ENCODE measurements at regions not wholly inside any gene's neighbourhood (a gene's known extent, or its start where the extent isn't known, plus 50 kb on each side); places are given as distances from the start of the nearest gene placed in this dataset.

GRCh38 chr7:46989247-46989646, 592.7 kb downstream of the TNS3 start:
- Histone ChIP-seq H3K9me3 (no peaks in the 10 kb centered on the region), H3K4me3 (no peak overlapping the region), H3K4me1 (no peaks in the 10 kb centered on the region), H3K27ac (no peak overlapping the region), H3K27me3 (no peaks in the 10 kb centered on the region), H3K36me3 (no peaks in the 10 kb centered on the region)
- no peak for DNase-seq (ENCODE audit: low spot score in 2 of 2)
- TF ChIP-seq CTCF (IDR thresholded peaks at IDR 0.05) (no peak), POLR2A (IDR thresholded peaks at IDR 0.05) (no peak), EP300 (IDR thresholded peaks at IDR 0.05) (no peak)

- WGBS, 2 donors = 85 to 91% methylated on average over 8 of the region's 8 CpGs
- H3K27ac ChIP-seq = no peak overlapping the region
- TF ChIP-seq EP300 (IDR thresholded peaks at IDR 0.05) (no peak), POLR2A (IDR thresholded peaks at IDR 0.05) (no peak), CTCF (IDR thresholded peaks at IDR 0.05) (no peak)
- no peaks in the 10 kb centered on the region for H3K27me3 ChIP-seq
- H3K4me3 ChIP-seq = no peak overlapping the region
- H3K36me3 ChIP-seq = no peaks in the 10 kb centered on the region
- H3K9me3 ChIP-seq = no peaks in the 10 kb centered on the region
- DNase-seq (ENCODE audit: low spot score in 2 of 2) = no peak
- no peaks in the 10 kb centered on the region for H3K4me1 ChIP-seq
These were observed 599.0 kb downstream of the TNS3 start for GRCh38 chr7:46982928-46983327.

- Histone ChIP-seq H3K4me3 (no peak overlapping the region), H3K36me3 (no peaks in the 10 kb centered on the region), H3K9me3 (no peaks in the 10 kb centered on the region), H3K4me1 (no peaks in the 10 kb centered on the region), H3K27me3 (no peaks in the 10 kb centered on the region), H3K27ac (no peak overlapping the region)
- TF ChIP-seq CTCF (IDR thresholded peaks at IDR 0.05) (no peak), EP300 (IDR thresholded peaks at IDR 0.05) (no peak), POLR2A (IDR thresholded peaks at IDR 0.05) (no peak)
- WGBS, 2 donors = 73 to 89% methylated on average over 1 of the region's 1 CpG
- no peak for DNase-seq (ENCODE audit: low spot score in 2 of 2)
These were observed 602.5 kb downstream of the TNS3 start for GRCh38 chr7:46979439-46979838.

GRCh38 chr7:46975493-46975892, 606.4 kb downstream of the TNS3 start:
- WGBS, 2 donors = 82 to 84% methylated on average over 2 of the region's 2 CpGs
- DNase-seq (ENCODE audit: low spot score in 2 of 2) = no peak
- no peaks in the 10 kb centered on the region for H3K9me3 ChIP-seq

GRCh38 chr7:46972205-46972604, 609.7 kb downstream of the TNS3 start:
- Histone ChIP-seq H3K4me3 (no peak overlapping the region), H3K4me1 (no peaks in the 10 kb centered on the region), H3K27ac (no peak overlapping the region), H3K27me3 (no peaks in the 10 kb centered on the region), H3K9me3 (peaks cover 0 to 4% (median 0%) of the 10 kb centered on the region in 4 donors), H3K36me3 (no peaks in the 10 kb centered on the region)
- WGBS, 2 donors = 74 to 76% methylated on average over 3 of the region's 3 CpGs
- no peak for TF ChIP-seq POLR2A (IDR thresholded peaks at IDR 0.05)
- no peak for TF ChIP-seq CTCF (IDR thresholded peaks at IDR 0.05)
- no peak for TF ChIP-seq EP300 (IDR thresholded peaks at IDR 0.05)
- DNase-seq (ENCODE audit: low spot score in 2 of 2) = no peak

More at GRCh38 chr7:46975493-46975892, 606.4 kb downstream of the TNS3 start:
- Histone ChIP-seq H3K4me3 (no peak overlapping the region), H3K36me3 (no peaks in the 10 kb centered on the region), H3K4me1 (no peaks in the 10 kb centered on the region), H3K27me3 (no peaks in the 10 kb centered on the region), H3K27ac (no peak overlapping the region)
- TF ChIP-seq CTCF (IDR thresholded peaks at IDR 0.05) = no peak
- TF ChIP-seq EP300 (IDR thresholded peaks at IDR 0.05) = no peak
- no peak for TF ChIP-seq POLR2A (IDR thresholded peaks at IDR 0.05)
